ENCODE measurements at regions not wholly inside any gene's neighbourhood (a gene's known extent, or its start where the extent isn't known, plus 50 kb on each side); places are given as distances from the start of the nearest gene placed in this dataset.

DNA sequence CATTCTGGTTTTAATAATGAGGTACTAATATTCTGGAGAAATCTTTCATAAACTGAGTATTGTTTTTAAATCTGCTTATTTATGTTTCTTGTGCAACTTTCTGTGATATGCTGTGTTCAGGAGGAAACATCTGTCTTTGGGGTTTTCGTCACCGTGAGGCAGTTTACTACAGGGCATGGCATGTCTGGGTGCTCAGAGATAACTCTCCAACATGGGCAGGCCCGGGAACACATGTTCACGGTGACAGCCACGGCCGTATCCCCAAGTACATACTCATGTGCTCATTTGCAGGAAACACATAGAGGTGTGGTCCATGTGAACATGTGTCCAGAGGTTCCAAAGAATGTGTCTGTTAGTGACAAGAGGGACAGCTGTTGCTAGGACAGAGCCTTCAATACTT, 62.1 kb upstream of the CNKSR3 start:
- in situ Hi-C loops (cut with HindIII; ENCODE audit: low pct_ligation_motif_present, low sequenced_read_pairs): no loop called here
- Histone ChIP-seq H3K36me3 (replicated peaks) (no peaks in the 10 kb centered on the region), H3K4me3 (ENCODE audit: low read depth, low read length) (no peak overlapping the region), H3K27me3 (replicated peaks) (no peaks in the 10 kb centered on the region), H3K27ac (no peak overlapping the region)
- TF ChIP-seq, protein P1, sequence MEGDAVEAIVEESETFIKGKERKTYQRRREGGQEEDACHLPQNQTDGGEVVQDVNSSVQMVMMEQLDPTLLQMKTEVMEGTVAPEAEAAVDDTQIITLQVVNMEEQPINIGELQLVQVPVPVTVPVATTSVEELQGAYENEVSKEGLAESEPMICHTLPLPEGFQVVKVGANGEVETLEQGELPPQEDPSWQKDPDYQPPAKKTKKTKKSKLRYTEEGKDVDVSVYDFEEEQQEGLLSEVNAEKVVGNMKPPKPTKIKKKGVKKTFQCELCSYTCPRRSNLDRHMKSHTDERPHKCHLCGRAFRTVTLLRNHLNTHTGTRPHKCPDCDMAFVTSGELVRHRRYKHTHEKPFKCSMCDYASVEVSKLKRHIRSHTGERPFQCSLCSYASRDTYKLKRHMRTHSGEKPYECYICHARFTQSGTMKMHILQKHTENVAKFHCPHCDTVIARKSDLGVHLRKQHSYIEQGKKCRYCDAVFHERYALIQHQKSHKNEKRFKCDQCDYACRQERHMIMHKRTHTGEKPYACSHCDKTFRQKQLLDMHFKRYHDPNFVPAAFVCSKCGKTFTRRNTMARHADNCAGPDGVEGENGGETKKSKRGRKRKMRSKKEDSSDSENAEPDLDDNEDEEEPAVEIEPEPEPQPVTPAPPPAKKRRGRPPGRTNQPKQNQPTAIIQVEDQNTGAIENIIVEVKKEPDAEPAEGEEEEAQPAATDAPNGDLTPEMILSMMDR (IDR thresholded peaks at IDR 0.05; ENCODE audit: low read depth, low read length, missing control alignments): no peak
- no peak for DNase-seq

GRCh38 chr6:154578004-154578559, 67.6 kb upstream of the CNKSR3 start:
- in situ Hi-C loops (cut with HindIII; ENCODE audit: low pct_ligation_motif_present, low sequenced_read_pairs): no loop called here
- no peak for DNase-seq
- Histone ChIP-seq H3K27ac (no peak overlapping the region), H3K4me3 (ENCODE audit: low read depth, low read length) (no peak overlapping the region), H3K27me3 (replicated peaks) (no peaks in the 10 kb centered on the region), H3K36me3 (replicated peaks) (no peaks in the 10 kb centered on the region)
- TF ChIP-seq, protein P1 (IDR thresholded peaks at IDR 0.05; ENCODE audit: low read depth, low read length, missing control alignments): no peak

GRCh38 chr6:154579046-154579445, 68.6 kb upstream of the CNKSR3 start:
- no peak overlapping the region for H3K27ac ChIP-seq
- no peak overlapping the region for H3K4me3 ChIP-seq (ENCODE audit: low read depth, low read length)
- TF ChIP-seq, protein P1 (IDR thresholded peaks at IDR 0.05; ENCODE audit: low read depth, low read length, missing control alignments): no peak
- no peaks in the 10 kb centered on the region for H3K36me3 ChIP-seq (replicated peaks)
- H3K27me3 ChIP-seq (replicated peaks): no peaks in the 10 kb centered on the region
- DNase-seq: no peak
- in situ Hi-C loops (cut with HindIII; ENCODE audit: low pct_ligation_motif_present, low sequenced_read_pairs): no loop called here

- no peak overlapping the region for H3K4me3 ChIP-seq (ENCODE audit: low read depth, low read length)
- H3K36me3 ChIP-seq (replicated peaks): no peaks in the 10 kb centered on the region
- no peaks in the 10 kb centered on the region for H3K27me3 ChIP-seq (replicated peaks)
- no peak for DNase-seq
- TF ChIP-seq, protein P1 (IDR thresholded peaks at IDR 0.05; ENCODE audit: low read depth, low read length, missing control alignments): no peak
- in situ Hi-C loops (cut with HindIII; ENCODE audit: low pct_ligation_motif_present, low sequenced_read_pairs): no loop called here
- H3K27ac ChIP-seq: no peak overlapping the region
Measured at GRCh38 chr6:154579485-154579884, 69.0 kb upstream of the CNKSR3 start.

DNA sequence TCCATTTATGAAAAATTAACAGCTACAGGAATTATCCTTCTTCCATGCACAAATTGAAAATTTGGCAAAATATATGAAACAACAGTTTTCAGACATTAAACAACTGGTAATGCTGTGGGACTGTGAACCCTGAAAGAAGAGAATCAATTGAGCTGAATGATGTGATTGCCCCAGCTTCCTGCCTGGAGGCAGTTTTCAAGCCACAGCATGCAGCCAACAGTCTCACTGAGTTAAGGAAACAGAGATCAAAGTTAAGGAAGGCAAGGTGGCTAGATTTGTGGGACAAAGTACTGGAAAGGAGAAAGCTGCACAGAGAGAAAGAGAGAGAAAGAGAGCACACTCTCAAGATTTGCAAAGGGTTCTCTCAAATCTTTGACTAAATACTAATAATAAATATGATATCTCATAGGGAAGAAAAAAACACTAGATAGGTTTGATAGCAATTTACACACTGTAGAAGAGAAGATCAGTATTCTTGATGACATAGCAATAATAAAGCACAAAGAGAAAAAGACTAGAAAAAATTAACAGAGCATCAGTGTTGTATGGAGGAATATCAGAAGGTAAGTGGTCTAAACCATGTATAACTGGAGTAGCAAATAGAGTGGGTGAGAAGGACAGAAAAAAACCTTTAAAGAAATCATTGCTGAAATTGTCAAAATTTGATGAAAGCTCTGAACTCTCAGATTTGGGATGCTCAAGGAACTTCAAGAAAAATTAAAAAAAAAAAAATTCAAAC, 70.1 kb upstream of the CNKSR3 start:
- in situ Hi-C loops (cut with HindIII; ENCODE audit: low pct_ligation_motif_present, low sequenced_read_pairs): no loop called here
- TF ChIP-seq, protein P1 (IDR thresholded peaks at IDR 0.05; ENCODE audit: low read depth, low read length, missing control alignments): no peak

More for the DNA sequence above, 70.1 kb upstream of the CNKSR3 start:
- Histone ChIP-seq H3K27ac (no peak overlapping the region), H3K36me3 (replicated peaks) (no peaks in the 10 kb centered on the region), H3K4me3 (ENCODE audit: low read depth, low read length) (no peak overlapping the region), H3K27me3 (replicated peaks) (no peaks in the 10 kb centered on the region)
- DNase-seq: no peak

All from brain microvascular endothelial cell (primary cell).